ENCODE measurements at regions not wholly inside any gene's neighbourhood (a gene's known extent, or its start where the extent isn't known, plus 50 kb on each side); places are given as distances from the start of the nearest gene placed in this dataset.

GRCh38 chr3:158974904-158975303 lies 173.1 kb downstream of the MFSD1 start:
- no peak for DNase-seq

GRCh38 chr3:158976966-158977365 lies 175.1 kb downstream of the MFSD1 start:
- no peak for DNase-seq

GRCh38 chr3:158977497-158977896 lies 175.6 kb downstream of the MFSD1 start:
- DNase-seq = no peak

GRCh38 chr3:158983216-158984099 lies 181.6 kb downstream of the MFSD1 start:
- DNase-seq = no peak

GRCh38 chr3:158991146-158991705 lies 189.4 kb downstream of the MFSD1 start:
- no peak for DNase-seq

GRCh38 chr3:158992463-158992862 lies 190.6 kb downstream of the MFSD1 start:
- DNase-seq = no peak

- DNase-seq = no peak
These were observed 192.5 kb downstream of the MFSD1 start for GRCh38 chr3:158994386-158994785.

GRCh38 chr3:159001711-159002110 lies 199.9 kb downstream of the MFSD1 start:
- DNase-seq = no peak

- DNase-seq = no peak
These were observed 203.3 kb downstream of the MFSD1 start for GRCh38 chr3:159005137-159005536.

- no peak for DNase-seq
These were observed 205.5 kb downstream of the MFSD1 start for GRCh38 chr3:159007331-159007730.

- no peak for DNase-seq
These were observed 206.5 kb downstream of the MFSD1 start for GRCh38 chr3:159008401-159008800.

GRCh38 chr3:159018341-159018740 lies 216.5 kb downstream of the MFSD1 start:
- no peak for DNase-seq

GRCh38 chr3:159025733-159026132 lies 223.9 kb downstream of the MFSD1 start:
- no peak for DNase-seq

GRCh38 chr3:159026510-159026909 lies 224.7 kb downstream of the MFSD1 start:
- no peak for DNase-seq

- DNase-seq = no peak
These were observed 226.9 kb downstream of the MFSD1 start for GRCh38 chr3:159028706-159029105.

- no peak for DNase-seq
These were observed 227.6 kb downstream of the MFSD1 start for GRCh38 chr3:159029306-159030026.

- peak; percentile 71 for DNase-seq
These were observed 228.3 kb downstream of the MFSD1 start for GRCh38 chr3:159030138-159030670.

GRCh38 chr3:159030886-159031679 lies 229.2 kb downstream of the MFSD1 start:
- DNase-seq = peak; percentile 56

GRCh38 chr3:159032311-159032710 lies 230.5 kb downstream of the MFSD1 start:
- DNase-seq = no peak

GRCh38 chr3:159038405-159038804 lies 236.6 kb downstream of the MFSD1 start:
- no peak for DNase-seq

- no peak for DNase-seq
These were observed 237.4 kb downstream of the MFSD1 start for GRCh38 chr3:159039286-159039685.

- no peak for DNase-seq
These were observed 243.5 kb downstream of the MFSD1 start for GRCh38 chr3:159045279-159045885.
